ENCODE measurements at regions not wholly inside any gene's neighbourhood (a gene's known extent, or its start where the extent isn't known, plus 50 kb on each side); places are given as distances from the start of the nearest gene placed in this dataset.

- no peak for DNase-seq (ENCODE audit: low read depth, low spot score)
- ChIA-PET CTCF (no interaction called here), POLR2A (interaction anchor here (0.6 kb wide), 1 partner anchor 11 kb away, joined by 3 read pairs; no protein-coding TSS in a partner anchor), RAD21 (ENCODE audit: unreplicated experiment) (no interaction called here), SMC1A (ENCODE audit: uncharacterized antibody, unreplicated experiment) (no interaction called here)
- ATAC-seq, result no peak
- H3K4me1 ChIP-seq (ENCODE audit: control insufficient read depth, insufficient read depth, low read length), result no peaks in the 10 kb centered on the region
- H3K4me3 ChIP-seq, result no peak overlapping the region
- no peak for FAIRE-seq
- H3K27ac ChIP-seq (ENCODE audit: control insufficient read depth, insufficient read depth), result no peak overlapping the region
- in situ Hi-C loops (cut with MboI), result no loop called here
- 0% methylated on average over 1 of the region's 1 CpG for WGBS (ENCODE audit: insufficient coverage, insufficient replicate concordance, low lambda C conversion rate, missing lambda C conversion rate)
- no peaks in the 10 kb centered on the region for H3K27me3 ChIP-seq (replicated peaks in 1 of 2; ENCODE audit: control insufficient read depth in 2 of 2, insufficient read depth in 2 of 2, low read length in 1 of 2)
- intact Hi-C loops (cut with micrococcal nuclease; ENCODE audit: unreplicated experiment), result no loop called here
- no TSS peak for BruUV-seq (replicated peaks)
- TF ChIP-seq MYB (IDR thresholded peaks at IDR 0.05; ENCODE audit: borderline replicate concordance, low read depth, low read length) (no peak), ZNF207 (IDR thresholded peaks at IDR 0.05; ENCODE audit: borderline replicate concordance) (no peak), SPI1 (IDR thresholded peaks at IDR 0.05; ENCODE audit: borderline replicate concordance, insufficient read depth, low read depth, low read length) (no peak), SRF (IDR thresholded peaks at IDR 0.05; ENCODE audit: low read depth in 2 of 2, low read length in 2 of 2) (no peak), PML (IDR thresholded peaks at IDR 0.05; ENCODE audit: low read length) (no peak)
- TF ChIP-seq, protein P1, sequence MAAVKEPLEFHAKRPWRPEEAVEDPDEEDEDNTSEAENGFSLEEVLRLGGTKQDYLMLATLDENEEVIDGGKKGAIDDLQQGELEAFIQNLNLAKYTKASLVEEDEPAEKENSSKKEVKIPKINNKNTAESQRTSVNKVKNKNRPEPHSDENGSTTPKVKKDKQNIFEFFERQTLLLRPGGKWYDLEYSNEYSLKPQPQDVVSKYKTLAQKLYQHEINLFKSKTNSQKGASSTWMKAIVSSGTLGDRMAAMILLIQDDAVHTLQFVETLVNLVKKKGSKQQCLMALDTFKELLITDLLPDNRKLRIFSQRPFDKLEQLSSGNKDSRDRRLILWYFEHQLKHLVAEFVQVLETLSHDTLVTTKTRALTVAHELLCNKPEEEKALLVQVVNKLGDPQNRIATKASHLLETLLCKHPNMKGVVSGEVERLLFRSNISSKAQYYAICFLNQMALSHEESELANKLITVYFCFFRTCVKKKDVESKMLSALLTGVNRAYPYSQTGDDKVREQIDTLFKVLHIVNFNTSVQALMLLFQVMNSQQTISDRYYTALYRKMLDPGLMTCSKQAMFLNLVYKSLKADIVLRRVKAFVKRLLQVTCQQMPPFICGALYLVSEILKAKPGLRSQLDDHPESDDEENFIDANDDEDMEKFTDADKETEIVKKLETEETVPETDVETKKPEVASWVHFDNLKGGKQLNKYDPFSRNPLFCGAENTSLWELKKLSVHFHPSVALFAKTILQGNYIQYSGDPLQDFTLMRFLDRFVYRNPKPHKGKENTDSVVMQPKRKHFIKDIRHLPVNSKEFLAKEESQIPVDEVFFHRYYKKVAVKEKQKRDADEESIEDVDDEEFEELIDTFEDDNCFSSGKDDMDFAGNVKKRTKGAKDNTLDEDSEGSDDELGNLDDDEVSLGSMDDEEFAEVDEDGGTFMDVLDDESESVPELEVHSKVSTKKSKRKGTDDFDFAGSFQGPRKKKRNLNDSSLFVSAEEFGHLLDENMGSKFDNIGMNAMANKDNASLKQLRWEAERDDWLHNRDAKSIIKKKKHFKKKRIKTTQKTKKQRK (IDR thresholded peaks at IDR 0.05; ENCODE audit: low read depth, low read length), result no peak
- TF ChIP-seq, protein P2, sequence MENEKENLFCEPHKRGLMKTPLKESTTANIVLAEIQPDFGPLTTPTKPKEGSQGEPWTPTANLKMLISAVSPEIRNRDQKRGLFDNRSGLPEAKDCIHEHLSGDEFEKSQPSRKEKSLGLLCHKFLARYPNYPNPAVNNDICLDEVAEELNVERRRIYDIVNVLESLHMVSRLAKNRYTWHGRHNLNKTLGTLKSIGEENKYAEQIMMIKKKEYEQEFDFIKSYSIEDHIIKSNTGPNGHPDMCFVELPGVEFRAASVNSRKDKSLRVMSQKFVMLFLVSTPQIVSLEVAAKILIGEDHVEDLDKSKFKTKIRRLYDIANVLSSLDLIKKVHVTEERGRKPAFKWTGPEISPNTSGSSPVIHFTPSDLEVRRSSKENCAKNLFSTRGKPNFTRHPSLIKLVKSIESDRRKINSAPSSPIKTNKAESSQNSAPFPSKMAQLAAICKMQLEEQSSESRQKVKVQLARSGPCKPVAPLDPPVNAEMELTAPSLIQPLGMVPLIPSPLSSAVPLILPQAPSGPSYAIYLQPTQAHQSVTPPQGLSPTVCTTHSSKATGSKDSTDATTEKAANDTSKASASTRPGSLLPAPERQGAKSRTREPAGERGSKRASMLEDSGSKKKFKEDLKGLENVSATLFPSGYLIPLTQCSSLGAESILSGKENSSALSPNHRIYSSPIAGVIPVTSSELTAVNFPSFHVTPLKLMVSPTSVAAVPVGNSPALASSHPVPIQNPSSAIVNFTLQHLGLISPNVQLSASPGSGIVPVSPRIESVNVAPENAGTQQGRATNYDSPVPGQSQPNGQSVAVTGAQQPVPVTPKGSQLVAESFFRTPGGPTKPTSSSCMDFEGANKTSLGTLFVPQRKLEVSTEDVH (IDR thresholded peaks at IDR 0.05; ENCODE audit: low read depth, partially characterized antibody), result no peak
- no peaks in the 10 kb centered on the region for H3K9me3 ChIP-seq (replicated peaks; ENCODE audit: control insufficient read depth, insufficient read depth, low read length)
- H3K79me2 ChIP-seq (ENCODE audit: control insufficient read depth, insufficient read depth, low read length), result no peaks in the 10 kb centered on the region
- no peaks in the 10 kb centered on the region for H4K20me1 ChIP-seq (ENCODE audit: control insufficient read depth, insufficient read depth)
- H3K9ac ChIP-seq (ENCODE audit: control insufficient read depth, insufficient read depth, low read length), result no peak overlapping the region
- H3K36me3 ChIP-seq (ENCODE audit: control insufficient read depth in 2 of 2, insufficient read depth in 2 of 2, low read length in 1 of 2), result no peaks in the 10 kb centered on the region
- H3K4me2 ChIP-seq (ENCODE audit: control insufficient read depth, insufficient read depth), result no peak overlapping the region
- no peak overlapping the region for H2AFZ ChIP-seq (ENCODE audit: control insufficient read depth, low read depth, low read length)
Observed at GRCh38 chr2:123500346-123500745, 524.7 kb upstream of the CNTNAP5 start.
